Type B pancreatic cell (in vitro differentiated cells): ENCODE measurements at regions not wholly inside any gene's neighbourhood (a gene's known extent, or its start where the extent isn't known, plus 50 kb on each side); places are given as distances from the start of the nearest gene placed in this dataset.

Experiments used
- DNase-seq: peaks from one replicate; pipeline ENCODE4 v3.0.0; 2021; ENCODE audit warnings: mixed read lengths; ENCODE audit not compliant: unreplicated experiment; ENCODE audit errors: extremely low spot score
- H3K27ac Mint-ChIP-seq: 2 replicates; pipeline ENCODE4 v1.8.0; 2021; ENCODE audit warnings: mild to moderate bottlenecking, mixed read lengths
- H3K27me3 Mint-ChIP-seq: 2 replicates; pipeline ENCODE4 v1.8.0; 2021; ENCODE audit warnings: mixed read lengths
- H3K36me3 Mint-ChIP-seq: 2 replicates; pipeline ENCODE4 v1.8.0; 2021; ENCODE audit warnings: mixed read lengths
- H3K4me1 Mint-ChIP-seq: one replicate; pipeline ENCODE4 v1.8.0; 2021; ENCODE audit warnings: mixed read lengths; ENCODE audit not compliant: unreplicated experiment
- H3K4me3 Mint-ChIP-seq: 2 replicates; pipeline ENCODE4 v1.8.0; 2021; ENCODE audit warnings: mild to moderate bottlenecking, mixed read lengths
- H3K9me3 Mint-ChIP-seq: 2 replicates; pipeline ENCODE4 v1.8.0; 2021; ENCODE audit warnings: mixed read lengths
- TF ChIP-seq, protein P1 (sequence below): fragments of 200-600 bp; sonication (generic); conservative IDR thresholded peaks from 2 replicates; pipeline ENCODE4 v1.5.0; 2021; ENCODE audit warnings: antibody characterized with exemption, mild to moderate bottlenecking

GRCh38 chr10:121242741-121243608 lies 355.3 kb downstream of the FGFR2 start:
- TF ChIP-seq, protein P1, sequence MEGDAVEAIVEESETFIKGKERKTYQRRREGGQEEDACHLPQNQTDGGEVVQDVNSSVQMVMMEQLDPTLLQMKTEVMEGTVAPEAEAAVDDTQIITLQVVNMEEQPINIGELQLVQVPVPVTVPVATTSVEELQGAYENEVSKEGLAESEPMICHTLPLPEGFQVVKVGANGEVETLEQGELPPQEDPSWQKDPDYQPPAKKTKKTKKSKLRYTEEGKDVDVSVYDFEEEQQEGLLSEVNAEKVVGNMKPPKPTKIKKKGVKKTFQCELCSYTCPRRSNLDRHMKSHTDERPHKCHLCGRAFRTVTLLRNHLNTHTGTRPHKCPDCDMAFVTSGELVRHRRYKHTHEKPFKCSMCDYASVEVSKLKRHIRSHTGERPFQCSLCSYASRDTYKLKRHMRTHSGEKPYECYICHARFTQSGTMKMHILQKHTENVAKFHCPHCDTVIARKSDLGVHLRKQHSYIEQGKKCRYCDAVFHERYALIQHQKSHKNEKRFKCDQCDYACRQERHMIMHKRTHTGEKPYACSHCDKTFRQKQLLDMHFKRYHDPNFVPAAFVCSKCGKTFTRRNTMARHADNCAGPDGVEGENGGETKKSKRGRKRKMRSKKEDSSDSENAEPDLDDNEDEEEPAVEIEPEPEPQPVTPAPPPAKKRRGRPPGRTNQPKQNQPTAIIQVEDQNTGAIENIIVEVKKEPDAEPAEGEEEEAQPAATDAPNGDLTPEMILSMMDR = no peak
- H3K36me3 Mint-ChIP-seq = peaks cover 6% of the 10 kb centered on the region
- peak overlapping the region; percentile 4 for H3K4me3 Mint-ChIP-seq
- H3K27ac Mint-ChIP-seq = peak overlapping the region; percentile 53
- no peak for DNase-seq
- H3K9me3 Mint-ChIP-seq = peaks cover 16% of the 10 kb centered on the region
- H3K27me3 Mint-ChIP-seq = no peaks in the 10 kb centered on the region
- peaks cover 58% of the 10 kb centered on the region for H3K4me1 Mint-ChIP-seq

GRCh38 chr10:121243609-121244241 lies 354.5 kb downstream of the FGFR2 start:
- Mint-ChIP-seq H3K36me3 (peaks cover 3% of the 10 kb centered on the region), H3K4me1 (peaks cover 57% of the 10 kb centered on the region), H3K27ac (peak overlapping the region; percentile 53), H3K9me3 (peaks cover 12% of the 10 kb centered on the region), H3K4me3 (peak overlapping the region; percentile 4), H3K27me3 (no peaks in the 10 kb centered on the region)
- DNase-seq = no peak
- TF ChIP-seq, protein P1 = no peak

GRCh38 chr10:121244818-121245217 lies 353.4 kb downstream of the FGFR2 start:
- H3K4me1 Mint-ChIP-seq = peaks cover 51% of the 10 kb centered on the region
- peak overlapping the region; percentile 85 for H3K27ac Mint-ChIP-seq
- TF ChIP-seq, protein P1 = no peak
- no peak for DNase-seq
- H3K36me3 Mint-ChIP-seq = peaks cover 3% of the 10 kb centered on the region
- H3K27me3 Mint-ChIP-seq = no peaks in the 10 kb centered on the region
- H3K9me3 Mint-ChIP-seq = peaks cover 12% of the 10 kb centered on the region
- H3K4me3 Mint-ChIP-seq = peak overlapping the region; percentile 55

- TF ChIP-seq, protein P1 = no peak
- Mint-ChIP-seq H3K4me3 (peak overlapping the region; percentile 55), H3K36me3 (peaks cover 3% of the 10 kb centered on the region), H3K4me1 (peaks cover 47% of the 10 kb centered on the region), H3K27me3 (no peaks in the 10 kb centered on the region), H3K9me3 (peaks cover 6% of the 10 kb centered on the region), H3K27ac (peak overlapping the region; percentile 85)
- no peak for DNase-seq
Measured at GRCh38 chr10:121245754-121246153, 352.5 kb downstream of the FGFR2 start.

- Mint-ChIP-seq H3K36me3 (peaks cover 3% of the 10 kb centered on the region), H3K27me3 (no peaks in the 10 kb centered on the region), H3K27ac (no peak overlapping the region), H3K9me3 (peaks cover 13% of the 10 kb centered on the region), H3K4me1 (peaks cover 54% of the 10 kb centered on the region), H3K4me3 (no peak overlapping the region)
- no peak for DNase-seq
- TF ChIP-seq, protein P1 = no peak
Measured at GRCh38 chr10:121248266-121248665, 350.0 kb downstream of the FGFR2 start.
